HEK293 (cell line): ENCODE measurements at regions not wholly inside any gene's neighbourhood (a gene's known extent, or its start where the extent isn't known, plus 50 kb on each side); places are given as distances from the start of the nearest gene placed in this dataset.

Experiments
- CTCF ChIA-PET: fragments of 350-600 bp; formaldehyde crosslinking; extraction: SDS; loops from one replicate; lab custom pipeline; 2021; ENCODE audit warnings: antibody characterized with exemption; lab: Yijun Ruan, JAX
- POLR2A ChIA-PET: fragments of 300-600 bp; formaldehyde crosslinking; extraction: SDS; loops from one replicate; lab custom pipeline; 2020; ENCODE audit warnings: antibody characterized with exemption, inconsistent platforms; lab: Yijun Ruan, JAX
- H3K27ac ChIP-seq: fragments of 200-500 bp; sonication (Bioruptor generic); 2 replicates; pipeline ENCODE4 v1.5.1; 2014; ENCODE audit warnings: low read depth, low read length, control low read depth, inconsistent platforms; ENCODE audit errors: extremely low read depth
- H3K36me3 ChIP-seq, 2 experiments: fragments of 200-500 bp in 1 of 2; sonication (Bioruptor generic) in 1 of 2; 1 replicate in 1 of 2; 2 replicates in 1 of 2; pipeline ENCODE4 v1.5.1; 2014 to 2017; ENCODE audit warnings: inconsistent platforms in 2 of 2, low read length in 2 of 2; ENCODE audit not compliant: control insufficient read depth in 2 of 2, insufficient read depth in 1 of 2
- H3K4me1 ChIP-seq: fragments of 200-500 bp; sonication (Bioruptor generic); 2 replicates; pipeline ENCODE4 v1.5.1; 2014; ENCODE audit warnings: mild to moderate bottlenecking, low read length, inconsistent platforms; ENCODE audit not compliant: control insufficient read depth, insufficient read depth
- H3K4me3 ChIP-seq: 2 replicates; pipeline ENCODE4 v1.5.1; 2011; ENCODE audit warnings: low read depth, mild to moderate bottlenecking, control low read depth, low read length, moderate library complexity
- H3K9me3 ChIP-seq: fragments of 200-500 bp; sonication (Bioruptor generic); 2 replicates; pipeline ENCODE4 v1.5.1; 2014; ENCODE audit warnings: low read depth, low read length, inconsistent platforms; ENCODE audit not compliant: control insufficient read depth, insufficient read depth
- EGR2 ChIP-seq: fragments of 450-650 bp; formaldehyde crosslinking; IDR thresholded peaks from 2 replicates; pipeline ENCODE4 v1.5.1; 2016; ENCODE audit warnings: low read depth, missing biosample characterization, missing genetic modification characterization
- GLIS2 ChIP-seq: fragments of 450-650 bp; formaldehyde crosslinking; IDR thresholded peaks from 2 replicates; pipeline ENCODE4 v1.5.1; 2016; ENCODE audit warnings: missing biosample characterization, missing genetic modification characterization
- HOXD13 ChIP-seq: sonication (generic); formaldehyde crosslinking; IDR thresholded peaks from 2 replicates; pipeline ENCODE4 v1.8.0; 2022; ENCODE audit warnings: missing genetic modification reagents, borderline replicate concordance
- KLF7 ChIP-seq: fragments of 450-650 bp; formaldehyde crosslinking; IDR thresholded peaks from 2 replicates; pipeline ENCODE4 v1.5.1; 2016; ENCODE audit warnings: missing biosample characterization, missing genetic modification characterization, borderline replicate concordance
- YY2 ChIP-seq: fragments of 450-650 bp; formaldehyde crosslinking; IDR thresholded peaks from 2 replicates; pipeline ENCODE4 v1.5.1; 2016; ENCODE audit warnings: missing biosample characterization, missing genetic modification characterization
- ZBTB1 ChIP-seq: fragments of 450-650 bp; formaldehyde crosslinking; IDR thresholded peaks from 2 replicates; pipeline ENCODE4 v1.5.1; 2016; ENCODE audit warnings: missing biosample characterization, missing genetic modification characterization
- ZBTB8A ChIP-seq: fragments of 450-650 bp; formaldehyde crosslinking; IDR thresholded peaks from 2 replicates; pipeline ENCODE4 v1.5.1; 2016; ENCODE audit warnings: missing biosample characterization, missing genetic modification characterization
- ZNF114 ChIP-seq: fragments of 450-650 bp; formaldehyde crosslinking; IDR thresholded peaks from 2 replicates; pipeline ENCODE4 v1.5.0; 2017; ENCODE audit warnings: missing biosample characterization, missing genetic modification characterization
- ZNF16 ChIP-seq: fragments of 450-650 bp; formaldehyde crosslinking; IDR thresholded peaks from 2 replicates; pipeline ENCODE4 v1.5.1; 2016; ENCODE audit warnings: low read depth, missing biosample characterization, missing genetic modification characterization
- ZNF169 ChIP-seq: fragments of 450-650 bp; formaldehyde crosslinking; IDR thresholded peaks from 2 replicates; pipeline ENCODE4 v1.5.1; 2016; ENCODE audit warnings: missing biosample characterization, missing genetic modification characterization
- ZNF175 ChIP-seq: fragments of 450-650 bp; formaldehyde crosslinking; IDR thresholded peaks from 2 replicates; pipeline ENCODE4 v1.5.1; 2016; ENCODE audit warnings: missing biosample characterization, missing genetic modification characterization
- ZNF423 ChIP-seq: fragments of 450-650 bp; formaldehyde crosslinking; IDR thresholded peaks from 2 replicates; pipeline ENCODE4 v1.5.1; 2016; ENCODE audit warnings: missing biosample characterization, missing genetic modification characterization
- ZNF473 ChIP-seq: fragments of 450-650 bp; formaldehyde crosslinking; IDR thresholded peaks from 2 replicates; pipeline ENCODE4 v1.5.1; 2017; ENCODE audit warnings: missing biosample characterization, missing genetic modification characterization
- ZNF596 ChIP-seq: fragments of 450-650 bp; IDR thresholded peaks from 2 replicates; pipeline ENCODE4 v1.5.0; 2018; ENCODE audit warnings: missing biosample characterization, mild to moderate bottlenecking, missing genetic modification characterization, moderate library complexity
- ZNF626 ChIP-seq: fragments of 450-650 bp; sonication (Bioruptor Pico); formaldehyde crosslinking; IDR thresholded peaks from 2 replicates; pipeline ENCODE4 v1.5.1; 2018; ENCODE audit warnings: missing biosample characterization, missing genetic modification characterization, inconsistent platforms
- ZNF670 ChIP-seq: fragments of 450-650 bp; formaldehyde crosslinking; IDR thresholded peaks from 2 replicates; pipeline ENCODE4 v1.5.1; 2016; ENCODE audit warnings: missing biosample characterization, missing genetic modification characterization, low read depth
- ZNF701 ChIP-seq: fragments of 450-650 bp; formaldehyde crosslinking; IDR thresholded peaks from 2 replicates; pipeline ENCODE4 v1.5.1; 2016; ENCODE audit warnings: missing biosample characterization, missing genetic modification characterization
- TF ChIP-seq, protein P1 (sequence below): fragments of 450-650 bp; formaldehyde crosslinking; conservative IDR thresholded peaks from 2 replicates; pipeline ENCODE4 v1.5.1; 2016; ENCODE audit warnings: low read depth, missing biosample characterization, missing genetic modification characterization
- TF ChIP-seq, protein P2 (sequence below): fragments of 450-650 bp; formaldehyde crosslinking; IDR thresholded peaks from 2 replicates; pipeline ENCODE4 v1.5.1; 2017; ENCODE audit warnings: missing biosample characterization, missing genetic modification characterization
- TF ChIP-seq, protein P3 (sequence below): fragments of 450-650 bp; formaldehyde crosslinking; IDR thresholded peaks from 2 replicates; pipeline ENCODE4 v1.5.1; 2016; ENCODE audit warnings: missing biosample characterization, missing genetic modification characterization
- TF ChIP-seq, protein P4 (sequence below): fragments of 450-650 bp; formaldehyde crosslinking; IDR thresholded peaks from 2 replicates; pipeline ENCODE4 v1.5.1; 2016; ENCODE audit warnings: missing biosample characterization, missing genetic modification characterization

DNA sequence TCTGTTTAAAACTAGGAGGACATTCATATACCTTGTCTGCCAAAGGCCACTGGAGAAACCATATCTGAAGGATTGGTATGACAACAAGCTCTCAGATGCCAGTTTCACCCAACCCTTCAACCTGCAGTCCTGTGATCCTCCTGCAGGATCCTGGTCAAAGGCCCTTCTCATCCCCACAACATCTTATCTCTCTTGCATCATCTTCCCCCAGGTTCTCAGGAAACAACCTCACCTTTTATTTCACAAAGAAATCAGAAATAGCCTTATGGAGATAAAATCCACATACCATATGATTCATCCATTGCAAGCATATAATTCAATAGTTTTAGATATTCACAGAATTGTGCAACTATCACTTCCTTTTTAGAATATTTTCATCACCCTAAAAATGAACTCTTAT lies 104.0 kb upstream of the DSCAM start:
- Histone ChIP-seq H3K4me3 (no peak overlapping the region), H3K36me3 (no peaks in the 10 kb centered on the region), H3K4me1 (no peaks in the 10 kb centered on the region), H3K27ac (no peak overlapping the region), H3K9me3 (no peaks in the 10 kb centered on the region)
- ChIA-PET POLR2A (no interaction called here), CTCF (interaction anchor here (0.6 kb wide), 1 partner anchor 74 kb away, joined by 3 read pairs; no protein-coding TSS in a partner anchor)
- TF ChIP-seq ZBTB1 (tag by site-specific recombination) (no peak), KLF7 (tag by site-specific recombination) (no peak), ZNF701 (tag by site-specific recombination) (no peak), ZNF473 (tag by site-specific recombination) (no peak), ZNF670 (tag by site-specific recombination) (no peak), ZNF175 (no peak), ZNF169 (no peak)

DNA sequence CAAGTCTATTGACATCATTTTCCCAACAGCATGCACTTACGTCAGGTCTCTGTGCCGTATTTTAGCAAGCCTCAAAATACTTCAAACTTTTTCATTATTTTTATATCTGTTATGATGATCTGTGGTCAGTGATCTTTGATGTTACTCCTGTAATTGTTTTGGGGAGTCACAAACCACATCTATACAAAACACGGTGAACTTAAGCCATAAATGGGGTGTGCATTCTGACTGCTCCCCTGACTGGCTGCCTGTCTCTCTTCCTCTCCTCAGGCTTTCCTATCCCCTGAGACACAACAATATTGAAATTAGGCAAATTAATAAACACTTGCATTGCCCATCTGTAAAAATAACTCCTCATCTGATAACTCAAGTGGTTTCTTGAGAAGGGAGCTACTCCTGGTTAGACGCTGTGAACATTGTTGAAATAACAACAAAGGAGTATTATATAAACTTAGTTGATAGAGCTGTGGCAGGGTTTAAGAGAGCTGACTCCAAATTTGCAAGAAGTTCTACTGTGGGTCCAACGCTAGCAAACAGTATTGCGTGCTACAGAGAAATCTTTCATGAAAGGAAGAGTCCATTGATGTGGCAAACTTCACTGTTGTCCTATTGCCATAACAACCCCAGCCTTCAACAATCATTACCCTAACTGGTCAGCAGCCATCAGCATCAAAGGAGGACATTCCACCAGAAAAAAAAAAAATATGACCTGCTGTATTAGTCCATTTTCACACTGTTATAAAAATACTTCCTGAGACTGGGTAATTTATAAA lies 105.8 kb upstream of the DSCAM start:
- Histone ChIP-seq H3K9me3 (no peaks in the 10 kb centered on the region), H3K4me3 (no peak overlapping the region), H3K36me3 (no peaks in the 10 kb centered on the region), H3K27ac (no peak overlapping the region), H3K4me1 (no peaks in the 10 kb centered on the region)
- POLR2A ChIA-PET: no interaction called here
- CTCF ChIA-PET: no interaction called here
- TF ChIP-seq, protein P1, sequence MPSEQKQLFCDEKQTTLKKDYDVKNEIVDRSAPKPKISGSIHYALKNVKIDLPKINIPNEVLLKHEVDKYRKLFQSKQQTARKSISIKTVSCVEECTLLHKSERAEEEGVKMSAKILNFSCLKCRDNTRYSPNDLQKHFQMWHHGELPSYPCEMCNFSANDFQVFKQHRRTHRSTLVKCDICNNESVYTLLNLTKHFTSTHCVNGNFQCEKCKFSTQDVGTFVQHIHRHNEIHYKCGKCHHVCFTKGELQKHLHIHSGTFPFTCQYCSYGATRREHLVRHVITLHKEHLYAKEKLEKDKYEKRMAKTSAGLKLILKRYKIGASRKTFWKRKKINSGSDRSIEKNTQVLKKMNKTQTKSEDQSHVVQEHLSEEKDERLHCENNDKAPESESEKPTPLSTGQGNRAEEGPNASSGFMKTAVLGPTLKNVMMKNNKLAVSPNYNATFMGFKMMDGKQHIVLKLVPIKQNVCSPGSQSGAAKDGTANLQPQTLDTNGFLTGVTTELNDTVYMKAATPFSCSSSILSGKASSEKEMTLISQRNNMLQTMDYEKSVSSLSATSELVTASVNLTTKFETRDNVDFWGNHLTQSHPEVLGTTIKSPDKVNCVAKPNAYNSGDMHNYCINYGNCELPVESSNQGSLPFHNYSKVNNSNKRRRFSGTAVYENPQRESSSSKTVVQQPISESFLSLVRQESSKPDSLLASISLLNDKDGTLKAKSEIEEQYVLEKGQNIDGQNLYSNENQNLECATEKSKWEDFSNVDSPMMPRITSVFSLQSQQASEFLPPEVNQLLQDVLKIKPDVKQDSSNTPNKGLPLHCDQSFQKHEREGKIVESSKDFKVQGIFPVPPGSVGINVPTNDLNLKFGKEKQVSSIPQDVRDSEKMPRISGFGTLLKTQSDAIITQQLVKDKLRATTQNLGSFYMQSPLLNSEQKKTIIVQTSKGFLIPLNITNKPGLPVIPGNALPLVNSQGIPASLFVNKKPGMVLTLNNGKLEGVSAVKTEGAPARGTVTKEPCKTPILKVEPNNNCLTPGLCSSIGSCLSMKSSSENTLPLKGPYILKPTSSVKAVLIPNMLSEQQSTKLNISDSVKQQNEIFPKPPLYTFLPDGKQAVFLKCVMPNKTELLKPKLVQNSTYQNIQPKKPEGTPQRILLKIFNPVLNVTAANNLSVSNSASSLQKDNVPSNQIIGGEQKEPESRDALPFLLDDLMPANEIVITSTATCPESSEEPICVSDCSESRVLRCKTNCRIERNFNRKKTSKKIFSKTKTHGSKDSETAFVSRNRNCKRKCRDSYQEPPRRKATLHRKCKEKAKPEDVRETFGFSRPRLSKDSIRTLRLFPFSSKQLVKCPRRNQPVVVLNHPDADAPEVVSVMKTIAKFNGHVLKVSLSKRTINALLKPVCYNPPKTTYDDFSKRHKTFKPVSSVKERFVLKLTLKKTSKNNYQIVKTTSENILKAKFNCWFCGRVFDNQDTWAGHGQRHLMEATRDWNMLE: no peak
- TF ChIP-seq ZNF670 (tag by site-specific recombination): no peak

DNA sequence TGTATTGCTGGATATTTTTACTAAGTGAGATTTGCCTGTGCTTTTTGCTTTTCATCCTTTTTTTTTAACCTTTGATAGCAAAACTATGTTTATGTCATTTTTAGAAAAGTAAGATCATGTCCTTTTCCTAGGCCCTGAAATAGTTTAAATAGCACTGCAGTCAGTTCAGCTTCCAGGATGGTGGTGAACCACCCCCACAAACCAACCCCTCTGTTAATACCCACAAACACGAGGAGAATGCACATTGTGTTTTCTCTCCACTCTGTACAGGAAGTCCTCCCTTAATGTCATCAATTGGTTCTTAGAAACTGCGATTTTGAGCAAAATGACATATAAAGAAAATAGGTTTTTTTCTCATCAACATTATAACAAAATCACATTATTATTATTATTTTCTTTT lies 117.7 kb upstream of the DSCAM start:
- POLR2A ChIA-PET: no interaction called here
- no peaks in the 10 kb centered on the region for H3K9me3 ChIP-seq
- no peak overlapping the region for H3K4me3 ChIP-seq
- no peaks in the 10 kb centered on the region for H3K36me3 ChIP-seq
- H3K4me1 ChIP-seq: no peaks in the 10 kb centered on the region
- CTCF ChIA-PET: interaction anchor here (1.1 kb wide), 1 partner anchor 104 kb away, joined by 3 read pairs; no protein-coding TSS in a partner anchor
- H3K27ac ChIP-seq: no peak overlapping the region
- TF ChIP-seq EGR2 (tag by site-specific recombination) (no peak), ZNF16 (tag by site-specific recombination) (no peak), HOXD13 (no peak), ZBTB8A (tag by site-specific recombination) (no peak), ZNF626 (tag by site-specific recombination) (no peak), GLIS2 (tag by site-specific recombination) (no peak), ZNF114 (tag by site-specific recombination) (no peak), ZNF596 (tag by site-specific recombination) (no peak), ZNF423 (no peak), YY2 (no peak), ZNF701 (tag by site-specific recombination) (no peak)
- TF ChIP-seq, protein P2, sequence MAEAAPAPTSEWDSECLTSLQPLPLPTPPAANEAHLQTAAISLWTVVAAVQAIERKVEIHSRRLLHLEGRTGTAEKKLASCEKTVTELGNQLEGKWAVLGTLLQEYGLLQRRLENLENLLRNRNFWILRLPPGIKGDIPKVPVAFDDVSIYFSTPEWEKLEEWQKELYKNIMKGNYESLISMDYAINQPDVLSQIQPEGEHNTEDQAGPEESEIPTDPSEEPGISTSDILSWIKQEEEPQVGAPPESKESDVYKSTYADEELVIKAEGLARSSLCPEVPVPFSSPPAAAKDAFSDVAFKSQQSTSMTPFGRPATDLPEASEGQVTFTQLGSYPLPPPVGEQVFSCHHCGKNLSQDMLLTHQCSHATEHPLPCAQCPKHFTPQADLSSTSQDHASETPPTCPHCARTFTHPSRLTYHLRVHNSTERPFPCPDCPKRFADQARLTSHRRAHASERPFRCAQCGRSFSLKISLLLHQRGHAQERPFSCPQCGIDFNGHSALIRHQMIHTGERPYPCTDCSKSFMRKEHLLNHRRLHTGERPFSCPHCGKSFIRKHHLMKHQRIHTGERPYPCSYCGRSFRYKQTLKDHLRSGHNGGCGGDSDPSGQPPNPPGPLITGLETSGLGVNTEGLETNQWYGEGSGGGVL: no peak
- TF ChIP-seq, protein P3, sequence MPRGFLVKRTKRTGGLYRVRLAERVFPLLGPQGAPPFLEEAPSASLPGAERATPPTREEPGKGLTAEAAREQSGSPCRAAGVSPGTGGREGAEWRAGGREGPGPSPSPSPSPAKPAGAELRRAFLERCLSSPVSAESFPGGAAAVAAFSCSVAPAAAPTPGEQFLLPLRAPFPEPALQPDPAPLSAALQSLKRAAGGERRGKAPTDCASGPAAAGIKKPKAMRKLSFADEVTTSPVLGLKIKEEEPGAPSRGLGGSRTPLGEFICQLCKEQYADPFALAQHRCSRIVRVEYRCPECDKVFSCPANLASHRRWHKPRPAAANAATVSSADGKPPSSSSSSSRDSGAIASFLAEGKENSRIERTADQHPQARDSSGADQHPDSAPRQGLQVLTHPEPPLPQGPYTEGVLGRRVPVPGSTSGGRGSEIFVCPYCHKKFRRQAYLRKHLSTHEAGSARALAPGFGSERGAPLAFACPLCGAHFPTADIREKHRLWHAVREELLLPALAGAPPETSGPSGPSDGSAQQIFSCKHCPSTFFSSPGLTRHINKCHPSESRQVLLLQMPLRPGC: no peak
- TF ChIP-seq, protein P4, sequence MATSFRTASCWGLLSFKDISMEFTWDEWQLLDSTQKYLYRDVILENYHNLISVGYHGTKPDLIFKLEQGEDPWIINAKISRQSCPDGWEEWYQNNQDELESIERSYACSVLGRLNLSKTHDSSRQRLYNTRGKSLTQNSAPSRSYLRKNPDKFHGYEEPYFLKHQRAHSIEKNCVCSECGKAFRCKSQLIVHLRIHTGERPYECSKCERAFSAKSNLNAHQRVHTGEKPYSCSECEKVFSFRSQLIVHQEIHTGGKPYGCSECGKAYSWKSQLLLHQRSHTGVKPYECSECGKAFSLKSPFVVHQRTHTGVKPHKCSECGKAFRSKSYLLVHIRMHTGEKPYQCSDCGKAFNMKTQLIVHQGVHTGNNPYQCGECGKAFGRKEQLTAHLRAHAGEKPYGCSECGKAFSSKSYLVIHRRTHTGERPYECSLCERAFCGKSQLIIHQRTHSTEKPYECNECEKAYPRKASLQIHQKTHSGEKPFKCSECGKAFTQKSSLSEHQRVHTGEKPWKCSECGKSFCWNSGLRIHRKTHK (tag by site-specific recombination): no peak
